ENCODE measurements at regions not wholly inside any gene's neighbourhood (a gene's known extent, or its start where the extent isn't known, plus 50 kb on each side); places are given as distances from the start of the nearest gene placed in this dataset.

- TF ChIP-seq NR3C1 (CRISPR knock-in tag; conservative IDR thresholded peaks at IDR 0.05; ENCODE audit: low read depth) (no peak), CTCF (IDR thresholded peaks at IDR 0.05) (peak; percentile 31; the same call in 1 of the 2 replicates), TEAD4 (CRISPR knock-in tag; IDR thresholded peaks at IDR 0.05) (no peak), PREB (CRISPR knock-in tag; IDR thresholded peaks at IDR 0.05; ENCODE audit: borderline replicate concordance) (no peak), KAT7 (CRISPR knock-in tag; IDR thresholded peaks at IDR 0.05; ENCODE audit: borderline replicate concordance) (no peak), FOXK1 (CRISPR knock-in tag; IDR thresholded peaks at IDR 0.05) (no peak), ATF2 (CRISPR knock-in tag; IDR thresholded peaks at IDR 0.05; ENCODE audit: borderline replicate concordance, low read depth) (no peak), ESRRA (CRISPR knock-in tag; IDR thresholded peaks at IDR 0.05; ENCODE audit: borderline replicate concordance) (no peak), ZNF425 (CRISPR knock-in tag; conservative IDR thresholded peaks at IDR 0.05) (no peak), HMGA2 (CRISPR knock-in tag; IDR thresholded peaks at IDR 0.05) (no peak), HMGXB4 (CRISPR knock-in tag; IDR thresholded peaks at IDR 0.05) (no peak)
Measured at GRCh38 chr14:82999802-83000201, 1466.1 kb upstream of the SEL1L start.

Data from WTC11 (cell line).